Lung microvascular endothelial cell (primary cell): ENCODE measurements at regions not wholly inside any gene's neighbourhood (a gene's known extent, or its start where the extent isn't known, plus 50 kb on each side); places are given as distances from the start of the nearest gene placed in this dataset.
"Not testable (repeated sequence)": the region's sequence is repeated elsewhere in the genome, so short reads cannot be mapped to it uniquely, and the experiment has no call there.

Experiments
- DNase-seq, 2 donors: peaks; one replicate each; pipeline versions ENCODE4 v3.0.0 to v3.0.0-alpha.2; 2010; ENCODE audit warnings: low read depth in 2 of 2

DNA sequence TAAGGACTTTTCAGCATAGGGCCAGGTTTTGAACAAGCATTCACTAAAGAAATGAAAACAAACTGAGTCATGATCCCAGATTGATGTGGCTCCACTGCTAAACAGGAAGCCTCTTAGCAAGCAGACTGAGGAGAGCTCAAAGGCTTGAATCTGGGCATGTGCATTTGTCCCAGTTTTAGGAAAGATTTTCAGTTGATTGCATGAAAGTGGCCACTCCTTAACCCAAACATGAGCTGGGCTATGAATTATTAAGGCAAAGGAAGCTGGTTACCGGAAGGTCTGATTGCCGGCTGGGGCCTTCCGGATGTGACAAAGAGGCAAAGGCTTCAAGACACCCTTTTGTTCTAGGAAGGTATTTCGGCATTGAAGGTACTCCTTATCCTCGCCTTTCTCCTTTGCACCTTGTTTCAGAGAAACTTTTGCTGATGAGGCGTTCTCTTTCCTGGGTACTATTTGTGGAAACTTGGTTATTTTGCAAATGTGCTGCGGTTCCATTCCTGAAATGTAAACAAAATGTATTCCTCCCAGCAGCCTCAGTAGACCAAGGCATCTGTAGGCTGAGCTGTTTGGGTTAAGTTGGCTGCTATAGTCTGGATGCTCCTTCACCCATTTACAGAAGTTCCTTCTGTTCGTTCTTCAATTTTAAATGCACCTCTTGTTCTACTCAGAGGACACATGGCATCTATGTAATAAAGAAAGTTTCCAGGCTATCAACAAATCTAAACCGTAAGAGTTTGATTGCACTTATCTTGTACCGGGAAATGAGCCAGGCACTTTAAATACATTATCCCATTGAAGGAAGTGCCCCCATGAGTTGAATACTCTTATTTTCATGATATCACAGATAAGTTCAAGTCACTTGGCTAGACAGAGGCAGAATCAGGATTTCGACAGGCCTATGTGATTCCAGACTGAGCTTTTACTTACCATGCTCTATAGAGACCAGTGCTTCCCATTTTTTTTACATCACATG lies 115.6 kb upstream of the METAP2 start:
- peak; percentile 12 to 80 for DNase-seq

GRCh38 chr12:95365912-95366311 lies 108.0 kb upstream of the METAP2 start:
- no peak for DNase-seq

DNA sequence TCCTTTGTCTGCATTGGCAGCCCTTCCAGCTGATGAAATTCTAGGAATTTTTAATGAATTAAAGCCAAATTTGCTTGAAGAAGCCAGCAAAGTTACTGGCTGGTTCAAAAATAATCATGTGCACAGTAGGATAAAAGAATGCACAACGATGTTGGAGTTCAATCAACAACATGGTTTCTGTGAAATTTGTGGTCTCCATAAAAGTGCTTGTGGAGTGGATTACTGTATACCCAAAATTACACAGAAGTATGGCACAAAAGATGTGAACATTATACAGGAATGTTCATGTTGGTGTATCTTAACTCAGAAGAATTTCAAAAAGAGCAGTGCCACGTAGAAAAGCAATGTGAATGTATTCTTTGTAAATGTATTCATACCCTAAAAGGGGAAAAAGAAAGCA lies 105.0 kb upstream of the METAP2 start:
- no peak for DNase-seq

DNA sequence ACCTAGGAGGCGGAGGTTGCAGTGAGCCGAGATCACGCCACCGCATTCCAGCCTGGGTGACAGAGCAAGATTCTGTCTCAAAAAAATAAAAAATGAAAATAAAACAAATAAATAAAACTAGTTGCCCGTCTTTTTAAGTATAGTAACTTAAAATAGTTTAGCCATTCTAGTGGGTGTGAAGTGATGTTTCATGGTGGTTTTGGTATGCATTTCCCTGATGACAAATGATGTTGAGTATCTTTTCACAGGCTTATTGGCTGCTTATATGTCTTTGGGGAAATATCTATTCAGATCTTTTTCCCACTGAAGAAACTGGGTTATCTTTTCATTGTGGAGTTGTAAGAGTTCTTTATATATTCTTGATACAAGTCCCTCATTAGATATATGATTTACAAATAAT lies 102.4 kb upstream of the METAP2 start:
- DNase-seq, result no peak

GRCh38 chr12:95379481-95379880 lies 94.5 kb upstream of the METAP2 start:
- not testable (repeated sequence) for DNase-seq

DNA sequence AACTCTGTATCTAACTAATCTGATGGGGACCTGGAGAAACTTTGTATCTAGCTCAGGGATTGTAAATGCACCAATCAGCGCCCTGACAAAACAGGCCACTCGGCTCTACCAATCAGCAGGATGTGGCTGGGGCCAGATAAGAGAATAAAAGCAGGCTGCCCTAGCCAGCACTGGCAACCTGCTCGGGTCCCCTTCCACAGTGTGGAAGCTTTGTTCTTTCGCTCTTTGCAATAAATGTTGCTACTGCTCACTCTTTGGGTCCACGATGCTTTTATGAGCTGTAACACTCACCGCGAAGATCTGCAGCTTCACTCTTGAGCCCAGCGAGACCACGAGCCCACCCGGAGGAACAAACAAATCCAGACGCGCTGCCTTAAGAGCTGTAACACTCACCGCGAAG lies 93.6 kb upstream of the METAP2 start:
- DNase-seq, result not testable (repeated sequence)

DNA sequence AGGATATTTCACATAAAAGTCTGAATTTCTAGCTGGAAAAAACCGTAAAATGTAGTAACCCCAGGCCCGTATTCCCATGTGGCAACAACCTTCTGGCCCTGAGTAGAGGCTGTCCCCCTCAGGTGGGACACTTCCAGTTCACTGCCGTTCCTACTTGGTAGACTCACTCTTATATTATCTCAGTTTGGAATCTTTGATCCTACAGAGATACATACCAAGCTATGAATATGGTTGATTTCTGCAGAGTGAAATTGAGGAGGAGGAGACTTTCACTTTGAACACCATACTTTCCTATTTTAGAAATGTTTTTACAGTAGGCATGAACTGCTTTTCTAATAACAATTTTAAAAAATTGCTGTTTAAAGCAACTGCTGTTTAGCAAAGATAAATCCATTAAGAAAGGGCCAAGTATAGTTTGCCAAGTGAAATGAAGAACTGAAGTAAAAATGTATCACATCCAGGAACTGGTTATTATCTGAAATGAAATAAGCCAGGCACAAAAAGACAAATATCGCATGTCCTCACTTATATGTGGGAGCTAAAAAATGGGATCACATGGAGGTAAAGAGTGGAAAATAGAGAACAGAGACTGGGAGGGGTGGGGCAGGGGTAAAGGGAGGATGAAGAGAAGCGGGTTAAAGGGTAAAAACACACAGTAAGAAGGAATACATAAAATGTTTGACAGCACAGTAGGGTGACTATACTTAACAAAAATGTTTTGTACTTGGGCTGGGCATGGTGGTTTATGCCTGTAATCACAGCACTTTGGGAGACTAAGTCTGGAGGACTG lies 92.8 kb upstream of the METAP2 start:
- DNase-seq, result no peak

- peak in 1 of 2 donors; percentile 44 for DNase-seq
These were observed 90.0 kb upstream of the METAP2 start for GRCh38 chr12:95383920-95384319.

GRCh38 chr12:95384785-95385184 lies 89.2 kb upstream of the METAP2 start:
- no peak for DNase-seq

DNA sequence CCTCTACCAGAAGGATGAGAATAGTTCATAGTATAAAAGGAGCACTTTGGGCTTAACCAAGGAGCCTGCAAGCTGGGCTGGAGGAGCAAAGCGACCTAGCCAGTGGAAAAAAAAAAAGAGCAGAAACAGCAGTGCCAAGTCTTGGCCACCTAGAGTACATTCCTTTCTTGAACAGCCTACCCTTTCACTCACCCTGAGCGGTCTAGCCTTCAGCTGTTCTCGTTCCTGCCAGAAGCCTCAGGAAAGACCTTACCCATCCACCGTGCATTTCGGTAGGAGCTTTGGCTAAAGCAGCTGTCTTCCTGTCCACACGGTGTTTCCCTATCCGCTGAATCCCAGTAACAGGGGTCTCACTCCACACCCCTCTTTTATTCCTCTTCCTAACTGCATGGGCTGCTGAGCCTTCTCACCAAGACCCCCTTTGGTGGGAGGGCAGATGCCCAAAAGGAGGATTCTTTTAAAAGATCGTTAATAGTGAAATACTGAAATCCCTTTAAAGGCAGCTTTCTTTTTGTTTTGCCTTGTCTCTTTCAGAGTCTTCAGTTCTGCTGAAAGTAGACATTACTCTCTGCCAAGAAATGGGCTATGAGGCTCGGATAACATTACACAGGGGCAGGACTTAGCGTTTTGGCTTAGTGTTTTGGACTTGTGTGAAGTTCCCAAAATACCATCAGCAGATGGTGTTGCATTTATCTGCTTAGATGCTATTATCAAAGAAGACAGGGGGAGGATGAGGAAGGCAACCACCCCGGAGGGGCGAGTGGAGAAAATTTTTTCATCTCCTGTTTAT lies 88.5 kb upstream of the METAP2 start:
- no peak for DNase-seq

DNA sequence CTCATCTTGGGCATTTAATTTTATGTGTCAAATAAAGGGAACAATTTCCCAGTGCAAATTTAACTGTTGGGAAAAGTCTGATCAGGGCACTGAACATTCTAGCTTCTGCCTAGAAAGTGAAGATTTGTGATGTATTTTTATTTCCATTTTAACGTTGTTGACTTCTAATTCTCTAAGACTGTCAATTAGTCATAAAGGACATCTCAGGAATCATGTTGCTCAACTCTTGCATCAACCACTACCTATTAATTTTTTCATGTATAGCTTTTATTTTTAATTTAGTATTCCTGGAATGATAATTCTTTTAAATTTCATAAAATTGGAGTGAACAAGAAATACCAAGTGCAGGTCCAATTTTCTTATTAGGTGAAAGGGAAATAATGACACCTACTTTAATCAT lies 87.9 kb upstream of the METAP2 start:
- no peak for DNase-seq

GRCh38 chr12:95388260-95388659 lies 85.7 kb upstream of the METAP2 start:
- not testable (repeated sequence) for DNase-seq

GRCh38 chr12:95390192-95390591 lies 83.8 kb upstream of the METAP2 start:
- DNase-seq, result no peak

- no peak for DNase-seq
These were observed 83.0 kb upstream of the METAP2 start for GRCh38 chr12:95390932-95391331.

GRCh38 chr12:95393191-95393790 lies 80.7 kb upstream of the METAP2 start:
- DNase-seq, result no peak

DNA sequence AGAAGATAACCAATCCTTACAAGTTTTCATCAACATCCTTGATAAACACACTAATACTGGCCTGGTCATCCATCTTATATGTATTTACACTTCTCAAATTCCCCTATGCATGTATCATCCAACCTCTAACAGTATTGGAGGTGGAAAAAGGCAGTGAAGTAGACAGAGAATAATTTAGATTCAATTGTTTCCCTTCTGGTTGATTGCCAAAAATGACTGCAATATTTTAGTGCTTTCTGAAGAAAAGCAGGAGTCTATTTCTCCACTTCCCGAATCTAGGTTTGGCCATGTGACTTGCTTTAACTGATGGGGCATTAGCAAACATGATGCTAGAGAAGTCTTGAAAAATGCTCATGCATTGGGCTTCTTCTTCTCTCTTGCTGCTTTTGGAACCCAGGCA lies 78.3 kb upstream of the METAP2 start:
- DNase-seq, result no peak

- no peak for DNase-seq
These were observed 77.0 kb upstream of the METAP2 start for GRCh38 chr12:95396849-95397468.

DNA sequence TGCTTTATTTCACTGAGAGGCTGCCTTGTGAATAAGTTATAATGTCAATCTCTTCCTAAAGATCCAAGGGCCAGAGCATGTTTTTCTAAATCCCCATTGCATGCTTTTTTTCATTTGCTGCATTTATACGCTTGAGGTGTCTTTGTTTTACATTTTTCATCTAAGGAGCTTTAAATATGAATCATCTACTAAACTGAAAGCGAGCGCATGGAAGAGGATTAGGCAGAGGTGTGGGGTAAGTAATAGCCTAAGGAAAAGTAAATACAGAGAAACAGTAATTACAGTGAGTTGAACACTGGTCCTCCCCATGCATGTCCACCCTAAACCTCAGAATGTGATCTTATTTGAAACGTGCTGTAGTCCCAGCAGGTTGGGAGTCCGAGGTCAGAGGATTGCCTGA lies 76.4 kb upstream of the METAP2 start:
- DNase-seq, result no peak

DNA sequence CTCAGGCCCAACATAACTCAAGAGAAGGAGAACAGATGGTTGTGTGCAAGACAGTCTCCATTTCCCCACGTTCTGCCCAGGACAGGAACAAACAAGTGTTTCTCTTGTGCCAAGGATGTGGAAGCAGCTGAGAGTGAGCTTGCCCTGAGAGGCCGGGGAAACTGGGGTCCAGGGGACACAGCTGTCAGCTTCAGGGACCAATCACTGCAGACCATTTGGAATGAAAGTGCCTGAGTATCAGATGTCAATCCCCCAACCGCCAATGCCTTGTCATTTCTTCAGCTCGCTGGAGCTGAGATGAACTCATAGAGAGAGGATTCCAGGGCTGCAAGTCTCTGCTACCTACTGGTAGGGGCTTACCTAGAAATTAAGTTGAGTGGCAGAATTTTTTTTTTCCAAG lies 71.9 kb upstream of the METAP2 start:
- DNase-seq, result no peak

DNA sequence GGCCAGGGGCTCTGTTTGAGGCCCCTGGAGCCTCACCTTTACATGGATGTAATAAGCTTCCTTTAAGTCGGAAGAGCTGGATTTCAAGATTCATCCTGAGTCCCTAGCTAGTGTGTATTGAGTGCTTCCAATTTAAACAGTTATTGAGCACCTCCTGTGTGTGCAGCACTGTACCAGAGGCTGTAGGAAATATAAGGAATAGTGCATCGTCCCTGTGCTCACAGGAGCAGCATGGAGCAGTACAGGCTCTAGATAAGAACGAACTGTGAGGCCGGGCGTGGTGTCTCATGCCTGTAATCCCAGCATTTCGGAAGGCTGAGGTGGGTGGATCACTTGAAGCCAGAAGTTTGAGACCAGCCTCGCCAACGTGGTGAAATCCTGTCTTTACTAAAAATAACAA lies 65.8 kb upstream of the METAP2 start:
- no peak for DNase-seq

- DNase-seq, result no peak
These were observed 62.9 kb upstream of the METAP2 start for GRCh38 chr12:95411057-95411456.
